Mucosa of descending colon (tissue), 3 donors: ENCODE measurements at regions not wholly inside any gene's neighbourhood (a gene's known extent, or its start where the extent isn't known, plus 50 kb on each side); places are given as distances from the start of the nearest gene placed in this dataset.

ENCODE experiments used
- ATAC-seq: fragments of 200-7000 bp; cut with Tn5 transposase; one replicate; pipeline ENCODE4 v1.9.1; 2020; ENCODE audit warnings: mild to moderate bottlenecking, moderate library complexity
- DNase-seq, 3 donors: peaks; one replicate each; pipeline ENCODE4 v3.0.0-alpha.2; 2020
- H3K36me3 ChIP-seq: fragments of 200-600 bp; one replicate; pipeline ENCODE4 v1.8.0; 2021; ENCODE audit warnings: low read depth, mild to moderate bottlenecking
- H3K4me1 ChIP-seq: fragments of 200-600 bp; one replicate; pipeline ENCODE4 v1.8.0; 2021; ENCODE audit warnings: low read depth, mild to moderate bottlenecking
- H3K4me3 ChIP-seq: fragments of 200-600 bp; one replicate; pipeline ENCODE4 v1.8.0; 2021; ENCODE audit warnings: mild to moderate bottlenecking
- H3K9me3 ChIP-seq: fragments of 200-600 bp; one replicate; pipeline ENCODE4 v1.8.0; 2021; ENCODE audit warnings: mild to moderate bottlenecking
- CTCF ChIP-seq: fragments of 200-600 bp; IDR thresholded peaks from one replicate; pipeline ENCODE4 v1.8.0; 2022; ENCODE audit warnings: antibody characterized with exemption, mild to moderate bottlenecking
- intact Hi-C, 2 donors: fragments of 100-400 bp; cut with DNase I in 1 of 2; cut with micrococcal nuclease in 1 of 2; formaldehyde crosslinking; loops; one replicate each; pipeline versions ENCODE4 v1.11.0 to v1.11.1; 2022; cut with DNase I, micrococcal nuclease
- donor health status: DM: no; HTN: no; CAD: no; lungs with moderate emphysema.
- donor health status: DM: no; HTN: no; CAD: no.
- donor health status: DM: no; HTN: yes; CAD: no.

- H3K36me3 ChIP-seq = no peaks in the 10 kb centered on the region
- no peak for TF ChIP-seq CTCF
- DNase-seq (no peak), ATAC-seq (no peak)
- H3K4me3 ChIP-seq = no peak overlapping the region
- H3K9me3 ChIP-seq = no peaks in the 10 kb centered on the region
- intact Hi-C loops = loop anchor here in 1 of 2 donors (10.0 kb wide), 1 partner anchor 146 kb away; no protein-coding TSS in a partner anchor
- H3K4me1 ChIP-seq = no peaks in the 10 kb centered on the region
Observed at GRCh38 chr19:28880735-28881401, 332.1 kb downstream of the UQCRFS1 start.

- intact Hi-C loops = no loop called here
- TF ChIP-seq CTCF = no peak
- DNase-seq (peak in 2 of 3 donors; percentile 54 to 79), ATAC-seq (peak; percentile 45)
- H3K9me3 ChIP-seq = no peaks in the 10 kb centered on the region
- no peak overlapping the region for H3K4me3 ChIP-seq
- H3K36me3 ChIP-seq = no peaks in the 10 kb centered on the region
- no peaks in the 10 kb centered on the region for H3K4me1 ChIP-seq
Observed at GRCh38 chr19:28878862-28879566, 333.9 kb downstream of the UQCRFS1 start.

- intact Hi-C loops = no loop called here
- ATAC-seq (no peak), DNase-seq (no peak)
- no peak overlapping the region for H3K4me3 ChIP-seq
- H3K36me3 ChIP-seq = no peaks in the 10 kb centered on the region
- no peaks in the 10 kb centered on the region for H3K9me3 ChIP-seq
- no peak for TF ChIP-seq CTCF
- no peaks in the 10 kb centered on the region for H3K4me1 ChIP-seq
Observed at GRCh38 chr19:28876609-28877123, 336.3 kb downstream of the UQCRFS1 start.

- H3K4me1 ChIP-seq = no peaks in the 10 kb centered on the region
- ATAC-seq (peak; percentile 33), DNase-seq (no peak)
- no peaks in the 10 kb centered on the region for H3K36me3 ChIP-seq
- H3K9me3 ChIP-seq = no peaks in the 10 kb centered on the region
- intact Hi-C loops = no loop called here
- no peak overlapping the region for H3K4me3 ChIP-seq
- TF ChIP-seq CTCF = no peak
Observed at GRCh38 chr19:28874742-28875141, 338.2 kb downstream of the UQCRFS1 start.

- no peak for ATAC-seq
Observed at GRCh38 chr19:28873301-28873700, 339.6 kb downstream of the UQCRFS1 start.

More at GRCh38 chr19:28873301-28873700, 339.6 kb downstream of the UQCRFS1 start:
- H3K4me1 ChIP-seq = no peaks in the 10 kb centered on the region
- TF ChIP-seq CTCF = no peak
- DNase-seq = no peak
- H3K9me3 ChIP-seq = no peaks in the 10 kb centered on the region
- H3K36me3 ChIP-seq = no peaks in the 10 kb centered on the region
- no peak overlapping the region for H3K4me3 ChIP-seq
- intact Hi-C loops = no loop called here
